Occipital lobe (tissue), 1 donor: ENCODE measurements at regions not wholly inside any gene's neighbourhood (a gene's known extent, or its start where the extent isn't known, plus 50 kb on each side); places are given as distances from the start of the nearest gene placed in this dataset.

Experiments used
- DNase-seq: peaks from one replicate; lab custom pipeline; 2025; lab: John Stamatoyannopoulos, UW

- no peak for DNase-seq
Observed at GRCh38 chr3:197349368-197349767, 51.0 kb upstream of the DLG1 start.
